Panc1 (cell line): ENCODE measurements at regions not wholly inside any gene's neighbourhood (a gene's known extent, or its start where the extent isn't known, plus 50 kb on each side); places are given as distances from the start of the nearest gene placed in this dataset.

ENCODE experiments used
- ATAC-seq: fragments of 200-7000 bp; cut with Tn5 transposase; 2 replicates; pipeline ENCODE4 v1.9.1; 2020; ENCODE audit warnings: mild to moderate bottlenecking, moderate library complexity
- BruUV-seq: library from RNA; stranded (reverse); fragments of 400-500 nt; replicated peaks from 2 replicates; lab custom pipeline; 2021; lab: Mats Ljungman, UMichigan
- CTCF ChIA-PET: fragments of 300-600 bp; sonication (Branson Sonifier 250); formaldehyde crosslinking; loops from one replicate; lab custom pipeline; 2022; ENCODE audit warnings: antibody characterized with exemption; lab: Charles Lee
- POLR2A ChIA-PET: fragments of 300-600 bp; sonication (Branson Sonifier 250); formaldehyde crosslinking; loops from one replicate; lab custom pipeline; 2022; ENCODE audit warnings: antibody characterized with exemption; lab: Charles Lee
- DNase-seq: peaks from one replicate; pipeline ENCODE4 v3.0.0-alpha.2; 2010; ENCODE audit warnings: low read depth, low spot score
- H3K27ac ChIP-seq: 2 replicates; pipeline ENCODE4 v1.5.1; 2011; ENCODE audit warnings: mild to moderate bottlenecking, low read length, inconsistent platforms
- H3K27me3 ChIP-seq: fragments of 200-500 bp; sonication (Bioruptor generic); 2 replicates; pipeline ENCODE4 v1.6.0; 2014; ENCODE audit warnings: low read length, inconsistent platforms; ENCODE audit not compliant: control insufficient read depth, insufficient read depth
- H3K36me3 ChIP-seq: fragments of 200-500 bp; sonication (Bioruptor generic); 2 replicates; pipeline ENCODE4 v1.5.1; 2014; ENCODE audit warnings: inconsistent platforms, mild to moderate bottlenecking, low read length, moderate library complexity; ENCODE audit not compliant: control insufficient read depth, insufficient read depth
- H3K4me1 ChIP-seq: 2 replicates; pipeline ENCODE4 v1.5.1; 2011; ENCODE audit warnings: inconsistent platforms, mild to moderate bottlenecking, low read length, moderate library complexity; ENCODE audit not compliant: control insufficient read depth, insufficient read depth
- H3K4me3 ChIP-seq, 2 experiments: 2 replicates each; pipeline ENCODE4 v1.5.1; 2011 to 2012; ENCODE audit warnings: low read depth in 2 of 2, low read length in 2 of 2, mild to moderate bottlenecking in 2 of 2, inconsistent platforms in 1 of 2, moderate library complexity in 1 of 2
- H3K9me3 ChIP-seq: fragments of 200-500 bp; sonication (Bioruptor generic); 2 replicates; pipeline ENCODE4 v1.5.1; 2014; ENCODE audit warnings: low read depth, mild to moderate bottlenecking, inconsistent platforms, low read length, moderate library complexity; ENCODE audit not compliant: control insufficient read depth, insufficient read depth
- POLR2AphosphoS5 ChIP-seq: IDR thresholded peaks from 2 replicates; pipeline ENCODE4 v1.6.1; 2012; ENCODE audit warnings: mild to moderate bottlenecking, low read depth, low read length, moderate library complexity
- SIN3A ChIP-seq: IDR thresholded peaks from 2 replicates; pipeline ENCODE4 v1.6.1; 2012; ENCODE audit warnings: low read depth, mild to moderate bottlenecking, low read length, moderate library complexity, borderline replicate concordance; ENCODE audit not compliant: insufficient read depth
- TCF7L2 ChIP-seq: IDR thresholded peaks from 2 replicates; pipeline ENCODE4 v1.6.1; 2011; ENCODE audit warnings: mild to moderate bottlenecking, low read depth, low read length, inconsistent platforms
- in situ Hi-C: cut with HindIII; loops from 2 replicates; pipeline ENCODE4 v1.10.0; 2016; ENCODE audit warnings: low sequenced_read_pairs, low pct_unique_long_range_greater_than_20kb
- intact Hi-C: fragments of 100-400 bp; cut with micrococcal nuclease; formaldehyde crosslinking; loops from one replicate; pipeline ENCODE4 v1.10.0; 2022; ENCODE audit not compliant: unreplicated experiment
- TF ChIP-seq, protein P1 (sequence below), 2 experiments: IDR thresholded peaks; 2 replicates each; pipeline ENCODE4 v1.6.1; 2011 to 2012; ENCODE audit warnings: low read depth in 2 of 2, control low read depth in 1 of 2, low read length in 1 of 2, mild to moderate bottlenecking in 1 of 2, moderate library complexity in 1 of 2; ENCODE audit not compliant: insufficient read depth in 1 of 2
- TF ChIP-seq, protein P2 (sequence below): fragments of 450-650 bp; IDR thresholded peaks from 2 replicates; pipeline ENCODE4 v1.5.1; 2017; ENCODE audit warnings: mild to moderate bottlenecking

DNA sequence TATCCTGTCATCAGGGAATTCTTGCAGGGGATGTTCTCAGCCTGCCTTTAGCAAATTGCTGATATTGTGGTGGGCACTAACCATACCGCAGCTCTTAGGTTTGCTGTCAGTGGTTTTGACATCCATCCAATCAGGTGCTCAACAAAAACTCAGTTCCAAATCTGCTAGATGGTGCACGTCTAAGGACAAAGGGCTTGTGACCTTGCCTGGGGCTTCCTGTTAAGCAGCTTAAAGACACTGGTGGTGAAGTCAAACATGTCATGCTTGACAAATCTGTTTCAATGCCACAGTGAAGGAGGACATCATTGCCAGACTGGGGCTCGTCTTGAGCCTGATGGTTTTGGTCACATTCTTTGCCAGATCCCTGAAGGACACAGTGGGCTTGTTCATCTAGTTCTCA, 179.8 kb upstream of the NOX3 start:
- ATAC-seq = no peak
- ChIA-PET POLR2A (no interaction called here), CTCF (no interaction called here)
- no peaks in the 10 kb centered on the region for H3K4me1 ChIP-seq
- no peaks in the 10 kb centered on the region for H3K36me3 ChIP-seq
- intact Hi-C loops = no loop called here
- H3K27ac ChIP-seq = no peak overlapping the region
- H3K9me3 ChIP-seq = no peaks in the 10 kb centered on the region
- no peak for DNase-seq
- TF ChIP-seq, protein P1, sequence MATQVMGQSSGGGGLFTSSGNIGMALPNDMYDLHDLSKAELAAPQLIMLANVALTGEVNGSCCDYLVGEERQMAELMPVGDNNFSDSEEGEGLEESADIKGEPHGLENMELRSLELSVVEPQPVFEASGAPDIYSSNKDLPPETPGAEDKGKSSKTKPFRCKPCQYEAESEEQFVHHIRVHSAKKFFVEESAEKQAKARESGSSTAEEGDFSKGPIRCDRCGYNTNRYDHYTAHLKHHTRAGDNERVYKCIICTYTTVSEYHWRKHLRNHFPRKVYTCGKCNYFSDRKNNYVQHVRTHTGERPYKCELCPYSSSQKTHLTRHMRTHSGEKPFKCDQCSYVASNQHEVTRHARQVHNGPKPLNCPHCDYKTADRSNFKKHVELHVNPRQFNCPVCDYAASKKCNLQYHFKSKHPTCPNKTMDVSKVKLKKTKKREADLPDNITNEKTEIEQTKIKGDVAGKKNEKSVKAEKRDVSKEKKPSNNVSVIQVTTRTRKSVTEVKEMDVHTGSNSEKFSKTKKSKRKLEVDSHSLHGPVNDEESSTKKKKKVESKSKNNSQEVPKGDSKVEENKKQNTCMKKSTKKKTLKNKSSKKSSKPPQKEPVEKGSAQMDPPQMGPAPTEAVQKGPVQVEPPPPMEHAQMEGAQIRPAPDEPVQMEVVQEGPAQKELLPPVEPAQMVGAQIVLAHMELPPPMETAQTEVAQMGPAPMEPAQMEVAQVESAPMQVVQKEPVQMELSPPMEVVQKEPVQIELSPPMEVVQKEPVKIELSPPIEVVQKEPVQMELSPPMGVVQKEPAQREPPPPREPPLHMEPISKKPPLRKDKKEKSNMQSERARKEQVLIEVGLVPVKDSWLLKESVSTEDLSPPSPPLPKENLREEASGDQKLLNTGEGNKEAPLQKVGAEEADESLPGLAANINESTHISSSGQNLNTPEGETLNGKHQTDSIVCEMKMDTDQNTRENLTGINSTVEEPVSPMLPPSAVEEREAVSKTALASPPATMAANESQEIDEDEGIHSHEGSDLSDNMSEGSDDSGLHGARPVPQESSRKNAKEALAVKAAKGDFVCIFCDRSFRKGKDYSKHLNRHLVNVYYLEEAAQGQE (IDR thresholded peaks at IDR 0.05; ENCODE audit: insufficient read depth in 1 of 2, low read depth in 2 of 2, low read length in 1 of 2) = no peak
- TF ChIP-seq, protein P2, sequence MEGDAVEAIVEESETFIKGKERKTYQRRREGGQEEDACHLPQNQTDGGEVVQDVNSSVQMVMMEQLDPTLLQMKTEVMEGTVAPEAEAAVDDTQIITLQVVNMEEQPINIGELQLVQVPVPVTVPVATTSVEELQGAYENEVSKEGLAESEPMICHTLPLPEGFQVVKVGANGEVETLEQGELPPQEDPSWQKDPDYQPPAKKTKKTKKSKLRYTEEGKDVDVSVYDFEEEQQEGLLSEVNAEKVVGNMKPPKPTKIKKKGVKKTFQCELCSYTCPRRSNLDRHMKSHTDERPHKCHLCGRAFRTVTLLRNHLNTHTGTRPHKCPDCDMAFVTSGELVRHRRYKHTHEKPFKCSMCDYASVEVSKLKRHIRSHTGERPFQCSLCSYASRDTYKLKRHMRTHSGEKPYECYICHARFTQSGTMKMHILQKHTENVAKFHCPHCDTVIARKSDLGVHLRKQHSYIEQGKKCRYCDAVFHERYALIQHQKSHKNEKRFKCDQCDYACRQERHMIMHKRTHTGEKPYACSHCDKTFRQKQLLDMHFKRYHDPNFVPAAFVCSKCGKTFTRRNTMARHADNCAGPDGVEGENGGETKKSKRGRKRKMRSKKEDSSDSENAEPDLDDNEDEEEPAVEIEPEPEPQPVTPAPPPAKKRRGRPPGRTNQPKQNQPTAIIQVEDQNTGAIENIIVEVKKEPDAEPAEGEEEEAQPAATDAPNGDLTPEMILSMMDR = no peak
- no peak for TF ChIP-seq POLR2AphosphoS5
- no peak for TF ChIP-seq SIN3A
- no peak for TF ChIP-seq TCF7L2
- in situ Hi-C loops = no loop called here
- H3K4me3 ChIP-seq = no peak overlapping the region
- no peaks in the 10 kb centered on the region for H3K27me3 ChIP-seq
- no TSS peak for BruUV-seq

DNA sequence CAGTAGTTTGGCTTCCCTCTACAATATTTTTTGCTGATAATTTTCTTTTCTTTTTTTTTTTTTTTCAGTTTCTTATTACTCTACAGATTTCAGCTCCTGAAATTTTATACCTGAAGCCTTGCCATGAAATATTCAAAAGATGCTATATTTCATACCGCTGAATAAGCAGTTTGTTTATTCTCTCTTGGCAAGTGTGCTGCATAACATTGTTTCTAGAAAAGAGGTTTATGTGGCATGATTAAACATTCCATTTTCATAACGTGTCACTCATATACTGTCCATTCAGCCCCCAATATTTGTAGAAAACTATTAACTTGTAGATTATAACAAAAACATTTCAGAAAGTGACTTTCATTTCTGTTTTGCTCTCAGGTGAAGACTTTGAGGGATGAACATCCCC, 174.4 kb upstream of the NOX3 start:
- no peaks in the 10 kb centered on the region for H3K27me3 ChIP-seq
- no peak overlapping the region for H3K27ac ChIP-seq
- H3K9me3 ChIP-seq = no peaks in the 10 kb centered on the region
- ATAC-seq = no peak
- H3K4me1 ChIP-seq = no peaks in the 10 kb centered on the region
- POLR2A ChIA-PET = no interaction called here
- intact Hi-C loops (no loop called here), in situ Hi-C loops (no loop called here)
- CTCF ChIA-PET = no interaction called here
- TF ChIP-seq SIN3A = no peak
- TF ChIP-seq POLR2AphosphoS5 = no peak
- TF ChIP-seq, protein P2 = no peak
- no peak for TF ChIP-seq TCF7L2
- TF ChIP-seq, protein P1 (IDR thresholded peaks at IDR 0.05; ENCODE audit: insufficient read depth in 1 of 2, low read depth in 2 of 2, low read length in 1 of 2) = no peak
- H3K4me3 ChIP-seq = no peak overlapping the region
- no peak for DNase-seq
- no peaks in the 10 kb centered on the region for H3K36me3 ChIP-seq
- no TSS peak for BruUV-seq
